IgD-negative memory B cell (primary cell): ENCODE measurements at regions not wholly inside any gene's neighbourhood (a gene's known extent, or its start where the extent isn't known, plus 50 kb on each side); places are given as distances from the start of the nearest gene placed in this dataset.
"Not testable (repeated sequence)": the region's sequence is repeated elsewhere in the genome, so short reads cannot be mapped to it uniquely, and the experiment has no call there.

Source experiments
- H3K27ac Mint-ChIP-seq, 3 donors: one replicate each; pipeline ENCODE4 v1.8.0; 2020 to 2022; ENCODE audit warnings: mild to moderate bottlenecking in 3 of 3, mixed read lengths in 3 of 3, moderate library complexity in 1 of 3
- H3K27me3 Mint-ChIP-seq: one replicate; pipeline ENCODE4 v1.8.0; 2021; ENCODE audit warnings: mixed read lengths
- H3K36me3 Mint-ChIP-seq: one replicate; pipeline ENCODE4 v1.8.0; 2020; ENCODE audit warnings: mild to moderate bottlenecking, mixed read lengths
- H3K4me1 Mint-ChIP-seq, 3 donors: one replicate each; pipeline ENCODE4 v1.8.0; 2020 to 2022; ENCODE audit warnings: mixed read lengths in 3 of 3, mild to moderate bottlenecking in 1 of 3
- H3K4me3 Mint-ChIP-seq, 4 donors: one replicate each; pipeline ENCODE4 v1.8.0; 2020 to 2022; ENCODE audit warnings: mild to moderate bottlenecking in 4 of 4, mixed read lengths in 4 of 4, moderate library complexity in 3 of 4
- H3K9me3 Mint-ChIP-seq, 3 donors: one replicate each; pipeline ENCODE4 v1.8.0; 2020 to 2021; ENCODE audit warnings: mixed read lengths in 3 of 3, mild to moderate bottlenecking in 1 of 3

DNA sequence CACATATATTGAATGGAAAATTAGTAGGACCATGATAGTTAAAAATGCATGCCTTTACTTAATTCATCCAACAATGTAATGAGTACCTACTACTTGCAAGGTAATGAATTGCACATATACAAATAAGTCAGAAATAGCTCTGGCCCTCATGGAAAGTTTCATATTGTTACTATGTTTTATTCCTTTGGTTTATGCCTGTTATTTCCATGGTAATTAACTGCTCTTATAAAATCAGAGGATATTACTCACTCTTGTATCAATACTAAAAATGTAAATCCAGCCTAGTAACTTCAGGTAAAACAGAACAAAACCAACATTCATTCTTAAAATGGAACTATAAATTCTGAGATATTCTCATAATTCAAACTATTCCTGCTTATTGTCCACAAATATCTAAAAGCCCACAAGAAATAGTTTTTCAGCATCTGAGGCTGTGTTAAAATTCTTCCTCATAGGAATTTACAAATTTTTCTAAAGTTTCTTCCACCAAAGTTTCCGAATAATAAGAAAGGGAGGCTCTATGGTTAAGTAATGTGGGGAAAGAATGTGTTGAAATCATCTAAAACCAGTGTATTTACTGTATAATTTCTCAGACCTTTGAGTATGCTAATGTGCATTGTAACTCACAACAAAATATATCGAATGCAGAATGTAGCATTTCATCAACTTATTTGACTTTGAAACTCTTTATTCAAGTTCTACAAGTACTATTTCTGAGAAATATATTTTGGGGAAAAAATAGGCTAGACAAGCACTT is 444.2 kb downstream of the PDGFC start:
- no peak overlapping the region for H3K27ac Mint-ChIP-seq
- no peak overlapping the region for H3K4me3 Mint-ChIP-seq
- no peaks in the 10 kb centered on the region for H3K27me3 Mint-ChIP-seq
- H3K9me3 Mint-ChIP-seq, result peaks cover 3 to 5% (median 4%) of the 10 kb centered on the region in 3 donors
- no peaks in the 10 kb centered on the region for H3K4me1 Mint-ChIP-seq
- no peaks in the 10 kb centered on the region for H3K36me3 Mint-ChIP-seq

DNA sequence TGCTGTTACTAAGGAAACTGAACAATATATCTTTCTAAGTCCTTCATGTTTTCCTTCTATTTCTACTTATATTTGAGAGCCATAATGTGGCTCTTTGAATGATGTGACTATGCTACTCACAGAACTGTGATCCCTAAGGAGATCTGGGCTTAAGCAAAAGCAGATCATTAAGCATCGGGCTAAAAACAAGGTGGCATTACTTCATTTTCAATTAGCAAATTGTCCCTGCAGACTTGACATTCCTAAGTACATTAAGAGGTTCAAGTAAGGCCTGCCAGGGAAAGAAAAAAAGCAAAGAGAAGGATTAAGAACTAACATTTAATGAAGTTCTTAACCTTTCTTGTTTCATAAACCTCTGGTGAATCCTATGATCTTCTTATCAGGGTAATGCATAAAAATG is 447.6 kb downstream of the PDGFC start:
- no peaks in the 10 kb centered on the region for H3K36me3 Mint-ChIP-seq
- H3K27me3 Mint-ChIP-seq, result no peaks in the 10 kb centered on the region
- H3K9me3 Mint-ChIP-seq, result peaks cover under 1 to 7% (median 3%) of the 10 kb centered on the region in 3 donors
- H3K27ac Mint-ChIP-seq, result no peak overlapping the region
- no peak overlapping the region for H3K4me3 Mint-ChIP-seq
- H3K4me1 Mint-ChIP-seq, result no peaks in the 10 kb centered on the region

DNA sequence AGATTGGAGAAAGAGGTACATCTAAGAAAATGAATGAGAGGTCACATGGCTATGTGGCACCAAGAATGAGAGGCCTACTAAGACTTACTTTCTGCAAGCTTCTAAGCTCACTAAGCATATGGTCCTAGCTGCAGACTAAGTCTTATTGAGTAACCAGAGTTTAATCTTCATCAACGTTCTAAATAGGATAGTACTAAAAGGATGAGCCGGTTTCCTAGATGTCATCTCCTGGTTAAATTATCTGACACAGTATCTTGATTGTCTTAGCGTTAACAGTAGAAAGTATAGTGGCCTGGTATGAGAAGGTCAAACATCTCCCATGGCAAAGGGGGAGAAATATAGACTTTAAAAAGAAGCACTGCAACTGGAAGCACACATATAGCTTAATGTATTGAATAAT is 448.1 kb downstream of the PDGFC start:
- H3K4me1 Mint-ChIP-seq, result no peaks in the 10 kb centered on the region
- H3K27ac Mint-ChIP-seq, result no peak overlapping the region
- H3K4me3 Mint-ChIP-seq, result no peak overlapping the region
- peaks cover 0 to 7% (median 2%) of the 10 kb centered on the region in 3 donors for H3K9me3 Mint-ChIP-seq
- no peaks in the 10 kb centered on the region for H3K27me3 Mint-ChIP-seq
- no peaks in the 10 kb centered on the region for H3K36me3 Mint-ChIP-seq

DNA sequence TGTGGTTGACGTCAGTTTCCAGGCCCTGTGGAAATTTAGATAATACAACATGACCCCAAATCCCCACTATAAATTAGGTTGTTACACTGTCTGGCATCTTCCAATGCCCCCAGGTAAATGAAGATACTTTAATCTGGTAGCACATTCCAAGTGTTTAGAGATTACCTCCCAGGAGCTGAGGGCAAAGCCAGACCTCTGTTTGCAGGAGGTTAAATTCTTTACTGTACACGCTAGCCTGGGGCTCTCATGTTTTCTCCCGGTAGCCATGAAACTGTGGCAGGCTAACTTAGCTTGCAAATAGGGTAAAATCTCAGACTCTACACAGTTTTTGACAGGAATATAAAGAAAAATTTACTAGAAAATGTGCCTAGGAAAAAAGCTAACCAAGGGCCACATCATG is 450.0 kb downstream of the PDGFC start:
- Mint-ChIP-seq H3K27ac (no peak overlapping the region), H3K4me3 (no peak overlapping the region), H3K4me1 (no peaks in the 10 kb centered on the region), H3K36me3 (no peaks in the 10 kb centered on the region), H3K27me3 (no peaks in the 10 kb centered on the region), H3K9me3 (peaks cover 0 to 5% (median 0%) of the 10 kb centered on the region in 3 donors)

DNA sequence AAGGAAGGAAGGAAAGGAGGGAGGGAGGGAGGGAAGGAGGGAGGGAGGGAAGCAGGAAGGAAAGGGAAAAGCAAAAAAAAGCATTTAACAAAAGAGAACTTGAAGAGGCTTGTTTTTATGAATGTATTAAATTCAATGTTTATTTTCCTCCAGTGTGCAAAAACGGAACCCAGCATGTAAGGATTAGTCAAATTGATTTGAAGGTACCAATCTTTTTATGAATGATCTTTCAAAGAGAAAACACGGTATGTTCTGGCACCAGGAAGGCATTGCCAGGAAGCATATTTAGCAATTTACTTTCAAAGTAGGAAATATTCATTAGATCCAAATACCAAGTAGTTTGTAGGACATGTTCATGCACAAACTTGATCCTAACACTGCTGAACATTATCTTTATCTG is 453.6 kb downstream of the PDGFC start:
- Mint-ChIP-seq H3K36me3 (no peaks in the 10 kb centered on the region), H3K27me3 (no peaks in the 10 kb centered on the region), H3K27ac (no peak overlapping the region), H3K9me3 (peaks cover 0 to 5% (median 0%) of the 10 kb centered on the region in 3 donors), H3K4me3 (no peak overlapping the region), H3K4me1 (no peaks in the 10 kb centered on the region)

DNA sequence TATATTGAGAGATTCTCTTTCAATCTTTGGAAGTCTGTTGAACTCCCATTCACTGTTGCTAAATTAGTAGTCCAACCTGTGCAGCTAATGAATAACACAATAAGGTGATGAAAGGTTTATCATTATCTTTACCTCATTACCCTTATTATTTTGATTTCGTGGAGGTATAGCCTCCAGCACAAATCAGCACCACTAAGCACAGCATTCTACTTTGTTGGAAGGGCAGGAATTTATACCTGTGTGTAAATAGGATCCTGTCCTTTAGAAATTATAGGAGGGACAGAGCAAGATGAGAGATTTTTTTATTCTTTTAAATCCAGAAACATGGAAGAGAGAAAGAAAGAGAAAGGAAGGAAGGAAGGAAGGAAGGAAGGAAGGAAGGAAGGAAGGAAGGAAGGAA is 454.1 kb downstream of the PDGFC start:
- H3K27me3 Mint-ChIP-seq, result no peaks in the 10 kb centered on the region
- no peaks in the 10 kb centered on the region for H3K36me3 Mint-ChIP-seq
- no peaks in the 10 kb centered on the region for H3K4me1 Mint-ChIP-seq
- no peak overlapping the region for H3K27ac Mint-ChIP-seq
- H3K9me3 Mint-ChIP-seq, result peaks cover 0 to 5% (median 0%) of the 10 kb centered on the region in 3 donors
- H3K4me3 Mint-ChIP-seq, result no peak overlapping the region

DNA sequence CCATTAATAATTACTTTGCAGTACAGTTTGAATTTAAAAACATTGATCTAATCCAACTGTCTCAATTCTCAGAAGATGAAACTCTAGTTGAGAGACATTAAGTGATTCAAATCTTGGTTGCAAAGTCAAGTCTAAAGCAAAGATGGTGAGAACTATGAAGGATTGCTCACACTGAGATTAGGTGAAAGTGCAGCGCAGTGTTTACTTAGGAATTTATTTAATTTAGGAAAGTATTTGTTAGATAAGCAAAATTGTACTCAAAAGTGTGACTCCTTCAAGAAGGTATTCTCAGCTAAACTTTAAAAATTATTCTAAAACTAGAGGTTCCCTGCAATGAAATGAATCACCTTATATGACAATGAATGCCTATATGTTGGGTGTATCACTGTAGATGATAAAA is 454.9 kb downstream of the PDGFC start:
- Mint-ChIP-seq H3K27me3 (no peaks in the 10 kb centered on the region), H3K4me3 (no peak overlapping the region), H3K36me3 (no peaks in the 10 kb centered on the region), H3K27ac (no peak overlapping the region), H3K9me3 (peaks cover 0 to 2% (median 0%) of the 10 kb centered on the region in 3 donors), H3K4me1 (no peaks in the 10 kb centered on the region)

DNA sequence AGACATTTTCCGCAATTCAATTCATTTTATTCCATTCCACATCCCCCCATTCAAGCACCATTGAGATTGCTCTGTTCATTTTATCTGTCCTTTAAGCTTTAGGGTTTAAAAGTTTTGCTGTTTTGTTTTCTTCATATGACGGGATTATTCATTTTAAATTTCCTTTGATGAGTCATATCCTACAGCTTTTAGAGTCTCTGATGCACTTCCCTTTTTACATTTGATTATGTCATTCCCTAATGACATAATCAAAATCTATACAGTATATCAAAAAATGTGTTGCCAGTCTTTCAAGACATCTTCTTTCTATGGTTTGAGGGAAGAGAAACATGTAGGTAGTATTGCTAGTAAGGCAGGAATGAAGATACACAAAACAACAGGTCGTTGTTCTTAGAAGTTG is 456.3 kb downstream of the PDGFC start:
- Mint-ChIP-seq H3K27me3 (no peaks in the 10 kb centered on the region), H3K27ac (no peak overlapping the region), H3K36me3 (no peaks in the 10 kb centered on the region), H3K4me1 (no peaks in the 10 kb centered on the region), H3K9me3 (peaks cover 0 to 8% (median 0%) of the 10 kb centered on the region in 3 donors), H3K4me3 (no peak overlapping the region)

DNA sequence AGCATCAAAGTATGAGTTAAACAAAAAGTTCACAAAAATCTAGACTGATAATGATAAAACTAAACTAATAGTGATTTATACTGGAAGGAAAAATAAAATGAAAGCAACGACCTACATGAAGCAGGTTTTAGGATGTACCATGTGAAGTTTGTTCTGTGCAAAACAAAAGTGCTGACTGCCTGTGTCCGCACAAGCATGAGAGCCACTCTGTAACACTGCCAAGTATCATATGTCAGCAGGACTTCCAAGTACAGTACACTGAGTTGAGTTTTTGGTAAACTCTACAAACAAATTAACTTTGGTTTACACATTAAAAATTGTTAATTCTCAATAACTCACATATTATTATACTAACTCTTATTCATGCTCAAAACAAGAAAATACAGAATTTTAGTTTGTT is 459.0 kb downstream of the PDGFC start:
- no peak overlapping the region for H3K27ac Mint-ChIP-seq
- no peaks in the 10 kb centered on the region for H3K4me1 Mint-ChIP-seq
- no peak overlapping the region for H3K4me3 Mint-ChIP-seq
- H3K27me3 Mint-ChIP-seq, result no peaks in the 10 kb centered on the region
- no peaks in the 10 kb centered on the region for H3K36me3 Mint-ChIP-seq
- H3K9me3 Mint-ChIP-seq, result peaks cover under 1 to 13% (median 2%) of the 10 kb centered on the region in 3 donors

DNA sequence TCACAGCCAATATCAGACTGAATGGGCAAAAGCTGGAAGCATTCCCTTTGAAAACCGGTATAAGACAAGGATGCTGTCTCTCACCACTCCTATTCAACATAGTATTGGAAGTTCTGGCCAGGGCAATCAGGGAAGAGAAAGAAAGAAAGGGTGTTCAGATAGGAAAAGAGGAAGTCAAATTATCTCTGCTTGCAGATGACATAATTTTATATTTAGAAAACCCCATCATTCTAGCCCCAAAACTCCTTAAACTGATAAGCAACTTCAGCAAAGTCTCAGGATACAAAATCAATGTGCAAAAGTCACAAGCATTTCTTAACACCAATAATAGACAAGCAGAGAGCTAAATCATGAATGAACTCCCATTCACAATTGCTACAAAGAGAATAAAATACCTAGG is 461.7 kb downstream of the PDGFC start:
- H3K36me3 Mint-ChIP-seq, H3K4me1 Mint-ChIP-seq, H3K4me3 Mint-ChIP-seq, H3K27me3 Mint-ChIP-seq, H3K27ac Mint-ChIP-seq: not testable (repeated sequence)
- H3K9me3 Mint-ChIP-seq, result peaks cover 2 to 13% (median 4%) of the 10 kb centered on the region in 3 donors

DNA sequence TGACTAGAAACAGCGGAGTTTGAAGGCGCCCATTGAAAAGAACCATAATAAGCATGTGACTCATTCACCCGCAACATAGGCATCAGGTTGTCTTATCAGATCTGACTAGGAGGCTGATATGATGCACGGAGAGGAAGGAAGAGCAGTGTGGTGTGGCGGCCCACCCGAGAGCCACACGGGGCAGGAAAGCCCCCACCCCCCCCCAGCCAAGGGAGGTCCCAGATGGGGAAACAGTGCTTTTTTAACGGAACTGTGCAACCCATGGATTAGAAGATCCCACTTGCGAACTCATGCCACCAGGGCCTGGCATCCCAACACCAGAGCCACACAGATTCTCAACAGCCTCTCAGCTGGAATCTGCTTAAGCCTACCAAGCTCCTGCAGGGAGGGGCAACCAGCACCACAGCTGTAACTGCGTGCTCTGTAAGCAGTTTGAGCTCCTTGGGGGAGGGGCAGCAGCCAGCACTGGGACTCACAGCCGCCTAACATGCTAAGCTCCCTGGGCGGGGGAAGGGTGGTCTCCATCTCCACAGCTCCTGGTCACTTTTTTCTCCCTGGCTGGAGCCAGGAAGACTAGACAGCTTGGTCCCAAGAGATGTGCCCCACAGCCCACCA is 466.2 kb downstream of the PDGFC start:
- Mint-ChIP-seq H3K4me3 (peak overlapping the region in 1 of 4 donors; percentile 14), H3K36me3 (no peaks in the 10 kb centered on the region), H3K9me3 (peaks cover 5 to 9% (median 7%) of the 10 kb centered on the region in 3 donors), H3K27ac (no peak overlapping the region), H3K27me3 (no peaks in the 10 kb centered on the region), H3K4me1 (no peaks in the 10 kb centered on the region)

DNA sequence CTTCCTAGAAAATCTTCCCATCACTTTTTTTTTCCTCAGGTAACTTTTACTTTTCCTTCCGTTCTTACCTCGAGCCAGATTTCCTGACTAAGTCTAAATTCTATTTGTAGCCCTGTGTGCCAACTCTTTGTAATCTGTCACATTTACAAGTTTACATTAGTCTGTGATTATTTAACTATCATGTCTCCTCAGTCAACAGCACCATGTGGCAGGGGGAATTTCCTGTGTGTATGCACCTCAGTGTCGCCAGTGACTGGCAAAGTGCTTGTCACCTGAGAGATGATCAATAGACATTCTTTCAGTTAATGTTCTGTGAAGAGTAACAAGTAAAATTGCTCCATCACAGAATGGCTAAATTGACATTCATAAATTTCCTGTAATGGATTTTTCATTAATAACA is 468.5 kb downstream of the PDGFC start:
- no peaks in the 10 kb centered on the region for H3K36me3 Mint-ChIP-seq
- peaks cover 3 to 7% (median 5%) of the 10 kb centered on the region in 3 donors for H3K9me3 Mint-ChIP-seq
- no peak overlapping the region for H3K27ac Mint-ChIP-seq
- H3K27me3 Mint-ChIP-seq, result no peaks in the 10 kb centered on the region
- no peak overlapping the region for H3K4me3 Mint-ChIP-seq
- no peaks in the 10 kb centered on the region for H3K4me1 Mint-ChIP-seq

DNA sequence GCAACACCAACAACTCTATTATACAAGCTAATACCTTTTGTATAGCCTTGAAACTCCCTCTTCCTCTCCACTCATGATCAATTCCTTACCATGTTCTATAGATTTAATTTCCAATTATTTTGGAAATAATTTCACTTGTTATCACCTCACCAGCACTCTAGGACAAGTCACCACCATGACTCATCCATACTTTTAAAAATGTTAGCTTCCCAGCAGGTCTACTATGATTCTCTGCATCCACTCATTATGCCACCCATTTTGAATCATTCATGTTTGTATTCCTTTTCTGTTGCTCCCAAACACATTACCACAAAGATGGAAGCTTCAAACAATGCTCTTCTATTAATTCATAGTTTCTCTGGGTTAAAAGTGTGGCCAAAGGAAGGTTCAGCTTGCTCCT is 469.6 kb downstream of the PDGFC start:
- Mint-ChIP-seq H3K4me1 (no peaks in the 10 kb centered on the region), H3K27ac (no peak overlapping the region), H3K36me3 (no peaks in the 10 kb centered on the region), H3K9me3 (peaks cover 2 to 7% (median 3%) of the 10 kb centered on the region in 3 donors), H3K4me3 (no peak overlapping the region), H3K27me3 (no peaks in the 10 kb centered on the region)

DNA sequence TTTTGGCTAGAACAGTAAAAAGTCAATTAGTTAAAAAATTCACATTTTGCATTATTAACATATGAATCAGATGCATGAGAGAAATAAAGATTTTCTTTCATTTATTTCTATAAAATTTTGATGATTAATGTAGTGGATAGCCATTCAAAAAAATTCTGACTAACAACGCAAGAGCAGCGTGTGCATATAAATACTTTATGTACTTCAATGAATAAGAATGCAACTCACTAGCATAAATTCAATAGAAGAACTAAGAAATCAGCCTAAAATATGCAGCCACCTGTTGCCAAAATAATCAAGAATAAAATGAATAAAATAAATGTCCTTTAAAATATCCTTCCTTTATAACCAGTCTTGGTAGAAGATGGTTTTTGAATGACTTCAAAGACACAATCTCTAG is 471.9 kb downstream of the PDGFC start:
- Mint-ChIP-seq H3K4me3 (no peak overlapping the region), H3K27me3 (no peaks in the 10 kb centered on the region), H3K27ac (no peak overlapping the region), H3K9me3 (peaks cover 2 to 5% (median 3%) of the 10 kb centered on the region in 3 donors), H3K36me3 (no peaks in the 10 kb centered on the region), H3K4me1 (no peaks in the 10 kb centered on the region)

DNA sequence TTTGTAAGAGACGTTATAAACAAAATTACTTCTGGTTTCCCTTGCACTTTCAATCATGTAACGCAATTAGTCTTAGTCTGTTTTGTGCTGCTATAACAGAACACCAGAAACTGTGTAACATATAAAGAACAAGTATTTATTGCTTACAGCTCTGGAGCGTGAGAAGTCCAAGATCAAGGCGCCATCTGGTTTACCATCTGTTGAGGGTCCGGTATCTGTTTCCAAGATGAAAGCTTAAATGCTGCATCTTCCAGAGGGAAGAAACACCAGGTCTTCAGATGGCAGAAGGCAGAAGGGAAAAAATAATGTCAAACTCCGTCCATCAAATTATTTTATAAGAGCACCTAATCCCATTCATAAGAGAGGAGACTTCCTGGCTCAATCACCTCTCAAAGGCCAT is 474.1 kb downstream of the PDGFC start:
- Mint-ChIP-seq H3K9me3 (peaks cover under 1 to 3% (median 1%) of the 10 kb centered on the region in 3 donors), H3K4me3 (no peak overlapping the region), H3K27ac (no peak overlapping the region), H3K4me1 (no peaks in the 10 kb centered on the region), H3K27me3 (no peaks in the 10 kb centered on the region), H3K36me3 (no peaks in the 10 kb centered on the region)

DNA sequence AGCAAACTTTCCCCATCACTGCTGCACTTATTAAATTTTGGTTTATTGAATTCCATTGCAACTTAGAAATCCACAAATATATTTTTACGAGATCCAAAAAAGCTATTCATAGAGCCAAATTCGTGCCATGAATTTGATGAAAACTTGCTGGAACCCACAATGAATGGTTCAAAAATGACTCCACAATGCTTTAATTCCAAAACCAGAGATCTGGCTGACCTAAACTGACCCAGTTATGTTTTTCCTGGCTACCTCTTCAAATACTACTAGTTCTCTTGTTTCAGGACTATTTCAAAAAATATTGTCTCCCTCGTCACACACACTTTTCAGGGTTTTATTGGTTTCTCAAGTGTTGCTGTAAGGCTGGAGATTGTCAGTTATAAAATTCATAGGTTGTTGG is 474.8 kb downstream of the PDGFC start:
- Mint-ChIP-seq H3K4me1 (no peaks in the 10 kb centered on the region), H3K9me3 (peaks cover 0 to 3% (median 1%) of the 10 kb centered on the region in 3 donors), H3K4me3 (no peak overlapping the region), H3K27me3 (no peaks in the 10 kb centered on the region), H3K36me3 (no peaks in the 10 kb centered on the region), H3K27ac (no peak overlapping the region)
